ENCODE measurements at regions not wholly inside any gene's neighbourhood (a gene's known extent, or its start where the extent isn't known, plus 50 kb on each side); places are given as distances from the start of the nearest gene placed in this dataset.

GRCh38 chr15:94770199-94770598, 538.8 kb downstream of the MCTP2 start:
- no peaks in the 10 kb centered on the region for H3K4me1 ChIP-seq (ENCODE audit: control insufficient read depth, extremely low read depth, insufficient read depth, low read length)
- no peaks in the 10 kb centered on the region for H3K79me2 ChIP-seq (ENCODE audit: control insufficient read depth, insufficient read depth, low read length)
- no peaks in the 10 kb centered on the region for H3K27me3 ChIP-seq (ENCODE audit: control insufficient read depth, insufficient read depth, low read length)
- no peak overlapping the region for H2AFZ ChIP-seq (ENCODE audit: low read length)
- H3K9ac ChIP-seq (ENCODE audit: insufficient read depth, low read length), result no peak overlapping the region
- no peaks in the 10 kb centered on the region for H3K36me3 ChIP-seq (ENCODE audit: control insufficient read depth, insufficient read depth, low read length)
- no peaks in the 10 kb centered on the region for H4K20me1 ChIP-seq (ENCODE audit: control insufficient read depth, extremely low read depth, insufficient read depth, low read length)
- no peak overlapping the region for H3K4me3 ChIP-seq (replicated peaks in 1 of 4; ENCODE audit: control extremely low read depth in 1 of 4, insufficient read depth in 1 of 4, low read depth in 3 of 4, low read length in 4 of 4)
- TF ChIP-seq EZH2 (IDR thresholded peaks at IDR 0.05; ENCODE audit: low read length, missing control alignments), result no peak
- no peak for TF ChIP-seq CTCF (conservative IDR thresholded peaks at IDR 0.05 in 1 of 2, IDR thresholded peaks at IDR 0.05 in 1 of 2; ENCODE audit: low read depth in 1 of 2, low read length in 2 of 2)
- H3K27ac ChIP-seq (ENCODE audit: insufficient read depth, low read length), result no peak overlapping the region
- H3K4me2 ChIP-seq (ENCODE audit: extremely low read depth, insufficient read depth, low read length), result no peak overlapping the region
- no peak for DNase-seq (ENCODE audit: low read depth in 2 of 2)
- H3K9me3 ChIP-seq (ENCODE audit: control insufficient read depth, insufficient read depth, low read depth, low read length), result no peaks in the 10 kb centered on the region

GRCh38 chr15:94777037-94777436, 545.7 kb downstream of the MCTP2 start:
- Histone ChIP-seq H3K4me2 (ENCODE audit: extremely low read depth, insufficient read depth, low read length) (no peak overlapping the region), H4K20me1 (ENCODE audit: control insufficient read depth, extremely low read depth, insufficient read depth, low read length) (no peaks in the 10 kb centered on the region), H3K27ac (ENCODE audit: insufficient read depth, low read length) (no peak overlapping the region), H2AFZ (ENCODE audit: low read length) (no peak overlapping the region), H3K27me3 (ENCODE audit: control insufficient read depth, insufficient read depth, low read length) (no peaks in the 10 kb centered on the region), H3K4me1 (ENCODE audit: control insufficient read depth, extremely low read depth, insufficient read depth, low read length) (no peaks in the 10 kb centered on the region), H3K9me3 (ENCODE audit: control insufficient read depth, insufficient read depth, low read depth, low read length) (no peaks in the 10 kb centered on the region), H3K4me3 (replicated peaks in 1 of 4; ENCODE audit: control extremely low read depth in 1 of 4, insufficient read depth in 1 of 4, low read depth in 3 of 4, low read length in 4 of 4) (no peak overlapping the region), H3K36me3 (ENCODE audit: control insufficient read depth, insufficient read depth, low read length) (no peaks in the 10 kb centered on the region), H3K79me2 (ENCODE audit: control insufficient read depth, insufficient read depth, low read length) (no peaks in the 10 kb centered on the region), H3K9ac (ENCODE audit: insufficient read depth, low read length) (no peak overlapping the region)
- DNase-seq (ENCODE audit: low read depth in 2 of 2), result no peak
- TF ChIP-seq EZH2 (IDR thresholded peaks at IDR 0.05; ENCODE audit: low read length, missing control alignments) (no peak), CTCF (conservative IDR thresholded peaks at IDR 0.05 in 1 of 2, IDR thresholded peaks at IDR 0.05 in 1 of 2; ENCODE audit: low read depth in 1 of 2, low read length in 2 of 2) (no peak)

- H3K9ac ChIP-seq (ENCODE audit: insufficient read depth, low read length), result no peak overlapping the region
- no peaks in the 10 kb centered on the region for H4K20me1 ChIP-seq (ENCODE audit: control insufficient read depth, extremely low read depth, insufficient read depth, low read length)
- no peak overlapping the region for H3K4me3 ChIP-seq (replicated peaks in 1 of 4; ENCODE audit: control extremely low read depth in 1 of 4, insufficient read depth in 1 of 4, low read depth in 3 of 4, low read length in 4 of 4)
- no peaks in the 10 kb centered on the region for H3K36me3 ChIP-seq (ENCODE audit: control insufficient read depth, insufficient read depth, low read length)
- DNase-seq (ENCODE audit: low read depth in 2 of 2), result no peak
- H3K4me2 ChIP-seq (ENCODE audit: extremely low read depth, insufficient read depth, low read length), result no peak overlapping the region
- TF ChIP-seq EZH2 (IDR thresholded peaks at IDR 0.05; ENCODE audit: low read length, missing control alignments) (no peak), CTCF (conservative IDR thresholded peaks at IDR 0.05 in 1 of 2, IDR thresholded peaks at IDR 0.05 in 1 of 2; ENCODE audit: low read depth in 1 of 2, low read length in 2 of 2) (no peak)
- H3K9me3 ChIP-seq (ENCODE audit: control insufficient read depth, insufficient read depth, low read depth, low read length), result no peaks in the 10 kb centered on the region
- no peaks in the 10 kb centered on the region for H3K4me1 ChIP-seq (ENCODE audit: control insufficient read depth, extremely low read depth, insufficient read depth, low read length)
- H3K79me2 ChIP-seq (ENCODE audit: control insufficient read depth, insufficient read depth, low read length), result no peaks in the 10 kb centered on the region
- no peak overlapping the region for H3K27ac ChIP-seq (ENCODE audit: insufficient read depth, low read length)
- H2AFZ ChIP-seq (ENCODE audit: low read length), result no peak overlapping the region
- H3K27me3 ChIP-seq (ENCODE audit: control insufficient read depth, insufficient read depth, low read length), result no peaks in the 10 kb centered on the region
Measured at GRCh38 chr15:94778840-94779239, 547.5 kb downstream of the MCTP2 start.

Measured in fibroblast of lung (primary cell).